ENCODE measurements at regions not wholly inside any gene's neighbourhood (a gene's known extent, or its start where the extent isn't known, plus 50 kb on each side); places are given as distances from the start of the nearest gene placed in this dataset.

DNA sequence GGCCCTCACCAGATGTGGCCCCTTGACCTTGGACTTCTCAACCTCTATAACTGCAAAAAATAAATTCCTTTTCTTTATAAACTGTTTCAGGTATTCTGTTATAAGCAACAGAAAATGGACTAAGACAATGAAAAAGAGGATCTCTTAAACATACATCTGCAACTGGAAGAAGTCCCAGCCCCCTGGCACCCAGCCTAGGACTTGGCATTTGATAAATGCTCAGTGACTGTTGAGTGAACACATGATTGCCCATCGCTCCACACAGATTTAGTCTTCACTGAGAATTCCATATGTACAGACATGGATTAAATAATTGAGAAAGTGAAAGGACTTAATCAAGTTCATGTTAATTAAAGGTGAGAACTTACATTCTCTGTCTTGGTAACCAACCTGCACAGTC, 344.9 kb upstream of the RUNX1 start:
- Histone ChIP-seq H3K27me3 (peaks cover 0 to 14% (median 0%) of the 10 kb centered on the region in 9 donors), H3K4me1 (peaks cover 0 to 12% (median 0%) of the 10 kb centered on the region in 12 donors), H3K4me3 (no peak overlapping the region), H3K36me3 (no peaks in the 10 kb centered on the region), H3K9me3 (peaks cover 0 to 1% (median 0%) of the 10 kb centered on the region in 12 donors), H3K27ac (no peak overlapping the region)
- 48 to 81% (median 63%) methylated on average over 1 of the region's 1 CpG for WGBS, 4 donors
- intact Hi-C loops (cut with DNase I): loop anchor here in 3 of 10 donors (10.0 kb wide), 3 partner anchors 499 to 649 kb away; no protein-coding TSS in a partner anchor
- DNase-seq (no peak), ATAC-seq (no peak)
- no peak for TF ChIP-seq CTCF (IDR thresholded peaks at IDR 0.05)
- TF ChIP-seq POLR2A (IDR thresholded peaks at IDR 0.05): no peak

DNA sequence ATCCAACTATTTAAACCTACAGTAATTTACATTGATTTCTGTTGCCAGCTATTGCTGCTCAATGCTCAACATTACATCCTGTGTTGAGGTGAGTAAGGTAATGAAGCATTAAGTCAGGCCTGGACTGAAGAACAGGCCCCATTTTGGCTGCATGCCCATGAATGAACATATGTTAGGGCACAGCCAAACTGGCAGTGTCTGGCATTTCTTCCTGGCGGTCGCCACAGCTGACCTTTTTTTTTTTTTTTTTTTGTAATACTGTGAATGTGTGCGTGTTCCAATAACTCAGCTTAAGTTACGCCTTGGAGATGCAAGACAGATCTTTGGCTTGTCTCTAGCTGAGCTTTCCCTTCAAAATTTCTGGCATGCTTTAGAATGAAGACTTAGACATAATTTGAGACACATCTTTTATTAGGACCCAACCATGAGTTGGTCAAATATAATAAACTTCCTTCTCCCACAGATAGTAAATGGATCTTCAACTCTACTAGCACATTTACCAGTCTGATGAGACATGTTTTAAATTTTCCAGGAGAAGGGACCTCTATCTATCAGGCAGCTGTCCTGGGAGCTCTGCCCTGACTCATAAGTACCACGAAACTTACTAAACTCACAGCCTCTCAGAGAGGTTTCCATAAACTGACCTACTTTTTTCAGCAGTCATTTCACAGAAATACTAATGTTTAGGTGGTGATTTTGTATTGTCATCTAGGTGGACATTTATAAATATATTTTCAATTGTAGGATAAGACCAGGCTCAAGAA, 341.1 kb upstream of the RUNX1 start:
- H3K27me3 ChIP-seq: peaks cover 0 to 6% (median 0%) of the 10 kb centered on the region in 9 donors
- H3K27ac ChIP-seq: no peak overlapping the region
- H3K9me3 ChIP-seq: peaks cover 0 to 11% (median 0%) of the 10 kb centered on the region in 12 donors
- no peak overlapping the region for H3K4me3 ChIP-seq
- WGBS, 4 donors: 80 to 94% (median 81%) methylated on average over 5 of the region's 5 CpGs
- ATAC-seq: peak in 1 of 4 donors; percentile 31
- intact Hi-C loops (cut with DNase I): loop anchor here in 3 of 10 donors (10.0 kb wide), 3 partner anchors 495 to 645 kb away; no protein-coding TSS in a partner anchor
- no peaks in the 10 kb centered on the region for H3K36me3 ChIP-seq
- TF ChIP-seq CTCF (IDR thresholded peaks at IDR 0.05) (no peak), POLR2A (IDR thresholded peaks at IDR 0.05) (no peak)
- H3K4me1 ChIP-seq: no peaks in the 10 kb centered on the region
- DNase-seq: no peak

DNA sequence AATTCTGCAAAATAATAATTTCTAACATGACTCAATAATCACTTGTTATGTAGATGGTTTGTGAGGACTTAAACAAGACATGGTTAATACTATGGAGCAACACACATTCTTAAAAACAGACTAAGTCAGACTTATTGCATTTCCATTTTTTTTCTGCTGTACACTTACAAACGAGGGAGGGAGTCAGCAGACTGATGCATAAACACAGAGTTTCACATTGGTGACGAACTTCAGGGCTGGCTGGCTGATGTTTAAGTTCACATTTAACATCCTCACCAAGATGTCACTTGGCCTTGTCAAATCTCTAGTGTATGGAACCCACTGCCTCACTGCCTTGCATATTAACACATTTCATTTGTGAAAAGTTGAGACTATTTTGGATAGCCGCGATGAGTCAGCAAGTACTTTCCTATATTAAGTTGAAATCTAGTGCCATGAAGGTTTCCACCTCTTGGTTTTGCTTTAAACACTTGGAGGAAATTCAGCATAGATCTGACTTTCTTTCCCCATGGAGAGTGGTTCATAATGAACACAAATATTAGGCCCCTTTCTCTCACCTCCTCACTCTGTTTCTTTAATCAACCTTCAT, 337.5 kb upstream of the RUNX1 start:
- no peak for TF ChIP-seq POLR2A (IDR thresholded peaks at IDR 0.05)
- no peak for TF ChIP-seq CTCF (IDR thresholded peaks at IDR 0.05)
- Histone ChIP-seq H3K36me3 (no peaks in the 10 kb centered on the region), H3K9me3 (peaks cover 0 to 11% (median 0%) of the 10 kb centered on the region in 12 donors), H3K4me3 (no peak overlapping the region), H3K27ac (no peak overlapping the region), H3K4me1 (no peaks in the 10 kb centered on the region), H3K27me3 (no peaks in the 10 kb centered on the region)
- intact Hi-C loops (cut with DNase I): no loop called here
- 73 to 83% (median 81%) methylated on average over 4 of the region's 4 CpGs for WGBS, 4 donors
- no peak for DNase-seq
- ATAC-seq: no peak

- no peak for TF ChIP-seq CTCF (IDR thresholded peaks at IDR 0.05)
- TF ChIP-seq POLR2A (IDR thresholded peaks at IDR 0.05): no peak
- no peak overlapping the region for H3K4me3 ChIP-seq
- no peaks in the 10 kb centered on the region for H3K27me3 ChIP-seq
- DNase-seq (no peak), ATAC-seq (no peak)
- H3K9me3 ChIP-seq: peaks cover 0 to 11% (median 0%) of the 10 kb centered on the region in 12 donors
- intact Hi-C loops (cut with DNase I): no loop called here
- H3K4me1 ChIP-seq: no peaks in the 10 kb centered on the region
- no peak overlapping the region for H3K27ac ChIP-seq
- 74 to 81% (median 78%) methylated on average over 2 of the region's 2 CpGs for WGBS, 4 donors
- no peaks in the 10 kb centered on the region for H3K36me3 ChIP-seq
Measured at GRCh38 chr21:35384375-35384774, 335.3 kb upstream of the RUNX1 start.

All from heart left ventricle (tissue), 16 donors.